K562 (cell line): ENCODE measurements at regions not wholly inside any gene's neighbourhood (a gene's known extent, or its start where the extent isn't known, plus 50 kb on each side); places are given as distances from the start of the nearest gene placed in this dataset.

Experiments
- CTCF ChIP-seq, 3 experiments: IDR thresholded peaks in 2 of 3; conservative IDR thresholded peaks in 1 of 3; 2 replicates each; pipeline ENCODE4 v1.5.1; 2011 to 2012; ENCODE audit warnings: low read length in 3 of 3, mild to moderate bottlenecking in 3 of 3, control low read depth in 2 of 3, improper control_type of control experiment in 1 of 3, inconsistent platforms in 1 of 3, low read depth in 1 of 3, mixed read lengths in 1 of 3, moderate library complexity in 1 of 3; ENCODE audit not compliant: insufficient read depth in 2 of 3
- POLR2A ChIP-seq: fragments of 450-650 bp; conservative IDR thresholded peaks from 2 replicates; pipeline ENCODE4 v1.6.1; 2016
- YY1 ChIP-seq, 3 experiments: IDR thresholded peaks; 2 replicates each; pipeline ENCODE4 v1.6.1; 2011; ENCODE audit warnings: low read length in 2 of 3, mild to moderate bottlenecking in 2 of 3, moderate library complexity in 2 of 3, borderline replicate concordance in 1 of 3, control low read depth in 1 of 3, low read depth in 1 of 3; ENCODE audit not compliant: insufficient read depth in 3 of 3, insufficient replicate concordance in 2 of 3, control insufficient read depth in 1 of 3, insufficient read length in 1 of 3; ENCODE audit errors: extremely low read depth in 1 of 3

GRCh38 chr11:25980091-25980490, 351.8 kb upstream of the ANO3 start:
- no peak for TF ChIP-seq YY1 (IDR thresholded peaks at IDR 0.05; ENCODE audit: borderline replicate concordance in 1 of 3, control insufficient read depth in 1 of 3, extremely low read depth in 1 of 3, insufficient read depth in 3 of 3, insufficient read length in 1 of 3, insufficient replicate concordance in 2 of 3, low read depth in 1 of 3, low read length in 2 of 3)
- no peak for TF ChIP-seq CTCF (IDR thresholded peaks at IDR 0.05 in 2 of 3, conservative IDR thresholded peaks at IDR 0.05 in 1 of 3; ENCODE audit: insufficient read depth in 2 of 3, low read depth in 1 of 3, low read length in 3 of 3)
- no peak for TF ChIP-seq POLR2A
